Neuron (in vitro differentiated cells): ENCODE measurements at regions not wholly inside any gene's neighbourhood (a gene's known extent, or its start where the extent isn't known, plus 50 kb on each side); places are given as distances from the start of the nearest gene placed in this dataset.

Experiments used
- H2AFZ ChIP-seq: one replicate; pipeline ENCODE4 v1.6.1; 2013; ENCODE audit warnings: low read depth, mild to moderate bottlenecking, inconsistent platforms, low read length, moderate library complexity
- H3K27me3 ChIP-seq: one replicate; pipeline ENCODE4 v1.6.1; 2013; ENCODE audit warnings: low read length; ENCODE audit not compliant: insufficient read depth
- H3K36me3 ChIP-seq: one replicate; pipeline ENCODE4 v1.6.1; 2013; ENCODE audit warnings: low read length; ENCODE audit not compliant: insufficient read depth
- H3K4me1 ChIP-seq: one replicate; pipeline ENCODE4 v1.6.1; 2013; ENCODE audit warnings: low read length; ENCODE audit not compliant: insufficient read depth
- H3K4me3 ChIP-seq: 2 replicates; pipeline ENCODE4 v1.5.1; 2013; ENCODE audit warnings: mild to moderate bottlenecking, low read length, moderate library complexity
- H3K9me3 ChIP-seq: one replicate; pipeline ENCODE4 v1.6.1; 2013; ENCODE audit warnings: low read length

DNA sequence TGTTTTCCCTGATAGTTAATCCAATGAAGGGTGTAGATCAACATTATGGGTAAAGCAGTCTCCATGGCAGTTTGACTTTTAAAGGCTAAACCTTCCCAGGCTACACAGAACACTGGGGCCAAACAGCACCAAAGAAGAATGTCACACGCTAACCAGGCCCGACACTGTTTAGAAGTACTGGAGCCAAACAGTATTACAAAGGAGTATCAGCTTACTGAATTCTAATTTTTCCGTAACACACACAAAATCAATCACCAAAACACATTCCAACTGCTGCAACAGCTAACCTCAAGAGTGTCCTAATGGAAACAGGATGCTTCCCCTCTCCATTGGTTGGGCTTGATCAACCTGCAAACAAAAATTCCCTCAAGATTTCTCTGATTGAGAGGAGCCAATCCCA lies 783.5 kb downstream of the PCDH18 start:
- H2AFZ ChIP-seq: no peak overlapping the region
- H3K36me3 ChIP-seq: no peaks in the 10 kb centered on the region
- H3K27me3 ChIP-seq: no peaks in the 10 kb centered on the region
- H3K4me1 ChIP-seq: peaks cover 7% of the 10 kb centered on the region
- no peak overlapping the region for H3K4me3 ChIP-seq
- peaks cover 1% of the 10 kb centered on the region for H3K9me3 ChIP-seq

DNA sequence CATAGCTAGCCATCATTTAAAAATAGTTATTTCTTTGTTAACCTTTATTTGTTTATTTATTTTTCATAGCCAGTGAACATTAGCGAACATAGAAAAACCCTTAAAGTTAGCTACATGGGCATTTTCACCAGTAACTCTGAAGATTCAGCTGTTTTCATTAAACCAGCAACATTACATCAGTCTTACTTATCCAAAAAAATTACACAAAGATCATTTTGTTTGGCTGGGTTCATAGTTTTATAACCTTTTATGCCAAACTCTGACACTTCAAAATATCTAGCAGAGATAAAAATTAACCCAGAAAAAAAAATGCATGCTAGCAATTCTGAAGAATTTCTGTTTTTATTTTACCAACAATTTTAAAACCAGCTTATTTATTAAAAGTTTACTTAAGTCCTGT lies 784.1 kb downstream of the PCDH18 start:
- H3K36me3 ChIP-seq: no peaks in the 10 kb centered on the region
- no peaks in the 10 kb centered on the region for H3K27me3 ChIP-seq
- H2AFZ ChIP-seq: no peak overlapping the region
- no peak overlapping the region for H3K4me3 ChIP-seq
- peaks cover 1% of the 10 kb centered on the region for H3K9me3 ChIP-seq
- peaks cover 7% of the 10 kb centered on the region for H3K4me1 ChIP-seq

DNA sequence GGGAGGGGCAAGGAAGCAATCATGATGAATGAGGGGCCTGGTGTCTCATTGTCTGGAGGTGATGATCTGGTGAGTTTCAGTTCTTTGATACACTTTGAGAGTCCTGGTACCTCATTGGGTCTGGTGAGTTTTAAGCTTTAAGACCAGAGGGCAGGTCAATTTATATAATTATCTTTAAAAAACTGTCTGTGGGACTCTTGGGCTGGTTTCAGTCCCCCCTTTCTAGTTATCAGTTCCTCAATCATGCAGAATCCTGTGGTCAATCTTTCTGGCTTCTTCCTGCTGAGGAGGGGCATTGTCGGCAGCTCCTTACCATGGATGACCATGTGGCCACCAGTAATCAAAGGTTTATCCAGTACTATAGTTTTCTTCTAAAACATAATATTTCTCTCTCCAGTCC lies 789.1 kb downstream of the PCDH18 start:
- no peaks in the 10 kb centered on the region for H3K9me3 ChIP-seq
- no peak overlapping the region for H3K4me3 ChIP-seq
- H2AFZ ChIP-seq: no peak overlapping the region

DNA sequence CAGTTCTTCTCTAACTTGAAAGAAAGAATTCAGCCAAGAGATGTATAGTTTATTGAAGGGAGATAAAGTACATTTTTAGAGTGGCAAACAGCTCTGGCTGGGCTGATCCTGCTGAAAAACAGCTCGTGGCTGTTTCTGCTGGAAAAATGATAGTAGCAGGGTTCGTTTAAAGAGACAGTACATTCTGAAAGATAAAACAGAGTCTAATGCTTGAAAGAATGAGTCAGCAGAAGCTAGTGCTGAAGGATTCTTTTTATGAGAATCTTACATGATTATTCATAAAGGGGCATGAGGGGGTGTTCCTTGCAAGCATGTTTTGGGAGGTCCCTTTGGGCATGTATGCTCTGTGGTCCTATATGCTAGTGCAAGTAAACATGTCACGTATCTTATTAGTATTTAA lies 790.0 kb downstream of the PCDH18 start:
- no peaks in the 10 kb centered on the region for H3K27me3 ChIP-seq
- H3K9me3 ChIP-seq: no peaks in the 10 kb centered on the region
- no peaks in the 10 kb centered on the region for H3K36me3 ChIP-seq
- H2AFZ ChIP-seq: peak overlapping the region; percentile 61
- H3K4me3 ChIP-seq: no peak overlapping the region
- no peaks in the 10 kb centered on the region for H3K4me1 ChIP-seq

More for the DNA sequence above, 789.1 kb downstream of the PCDH18 start:
- Histone ChIP-seq H3K4me1 (no peaks in the 10 kb centered on the region), H3K27me3 (no peaks in the 10 kb centered on the region), H3K36me3 (no peaks in the 10 kb centered on the region)

DNA sequence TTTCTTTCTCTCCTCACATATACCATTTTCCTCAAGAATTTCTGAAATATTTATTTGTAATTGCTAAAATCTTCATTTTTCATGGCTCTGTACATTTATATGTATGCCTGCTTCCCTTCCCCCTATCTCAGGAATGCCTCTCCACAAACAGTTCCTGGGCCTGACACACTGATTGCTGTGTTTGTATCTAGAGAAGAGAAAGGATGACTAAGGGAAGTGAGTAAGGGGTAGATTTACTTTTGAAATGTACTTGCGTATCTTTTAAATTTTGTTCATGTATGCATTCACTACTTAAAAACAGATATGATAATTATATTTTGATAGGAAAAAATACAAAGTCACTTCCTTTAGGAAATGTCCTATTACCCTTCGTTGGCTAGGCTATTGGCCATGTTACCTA lies 790.8 kb downstream of the PCDH18 start:
- no peaks in the 10 kb centered on the region for H3K4me1 ChIP-seq
- no peaks in the 10 kb centered on the region for H3K9me3 ChIP-seq
- H2AFZ ChIP-seq: no peak overlapping the region
- H3K4me3 ChIP-seq: no peak overlapping the region
- H3K36me3 ChIP-seq: no peaks in the 10 kb centered on the region
- no peaks in the 10 kb centered on the region for H3K27me3 ChIP-seq

DNA sequence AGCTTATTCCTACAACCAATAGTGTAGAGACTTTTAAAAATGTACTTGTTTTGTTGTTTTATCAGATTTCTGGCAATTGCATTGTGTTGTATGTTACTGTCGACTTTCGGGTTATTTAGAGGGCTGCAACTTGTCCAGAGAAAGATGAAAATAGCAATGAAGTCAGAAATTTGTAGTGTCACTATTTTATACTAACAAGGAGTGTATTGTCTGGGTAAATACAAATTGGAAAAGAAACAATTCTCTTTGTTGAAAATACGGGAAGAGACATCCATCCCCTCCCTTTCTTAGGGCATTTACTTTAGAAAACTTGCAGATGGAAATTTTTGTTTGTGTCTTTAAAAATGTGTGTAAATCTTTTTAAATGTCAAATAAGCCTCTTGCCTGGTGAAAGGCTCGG lies 792.0 kb downstream of the PCDH18 start:
- no peaks in the 10 kb centered on the region for H3K27me3 ChIP-seq
- H2AFZ ChIP-seq: no peak overlapping the region
- H3K4me3 ChIP-seq: no peak overlapping the region
- H3K36me3 ChIP-seq: no peaks in the 10 kb centered on the region
- H3K4me1 ChIP-seq: no peaks in the 10 kb centered on the region
- no peaks in the 10 kb centered on the region for H3K9me3 ChIP-seq

DNA sequence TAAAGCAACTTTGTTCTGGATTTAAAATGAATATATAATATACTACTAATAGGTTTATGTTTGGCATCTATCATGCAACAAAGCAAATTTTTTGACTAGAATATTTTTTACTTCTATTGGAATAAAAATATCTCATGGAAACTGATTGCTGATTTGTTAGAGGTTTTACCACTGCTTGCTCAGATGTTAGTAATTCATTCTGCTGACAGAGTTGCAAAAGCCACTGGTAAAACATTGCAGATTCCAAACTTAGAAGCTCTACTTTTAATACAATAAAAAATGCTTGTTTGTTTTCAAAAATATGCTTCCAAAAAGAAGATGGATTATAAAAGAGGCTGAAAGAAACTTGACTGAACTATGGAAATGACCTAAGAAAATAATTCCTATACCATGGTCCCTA lies 795.2 kb downstream of the PCDH18 start:
- Histone ChIP-seq H3K9me3 (no peaks in the 10 kb centered on the region), H3K4me1 (no peaks in the 10 kb centered on the region), H2AFZ (no peak overlapping the region), H3K36me3 (no peaks in the 10 kb centered on the region), H3K27me3 (no peaks in the 10 kb centered on the region), H3K4me3 (no peak overlapping the region)

DNA sequence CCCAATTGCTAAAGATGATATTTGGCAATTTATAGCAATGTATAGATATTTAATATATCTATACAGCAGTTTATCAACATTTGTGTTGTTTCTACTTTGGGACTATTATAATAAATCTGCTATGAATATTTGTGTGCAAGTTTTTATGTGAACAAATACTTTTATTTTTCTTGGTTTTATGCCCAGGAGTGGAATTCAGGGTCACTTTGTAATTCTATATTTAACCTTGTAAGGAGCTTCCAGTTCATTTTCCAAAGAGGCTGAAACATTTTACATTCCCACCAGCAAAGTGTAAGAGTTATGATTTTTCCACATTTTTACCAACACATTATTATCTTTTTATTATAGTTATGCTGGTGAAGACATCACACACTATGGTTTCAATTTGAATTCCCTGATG lies 801.3 kb downstream of the PCDH18 start:
- H3K9me3 ChIP-seq: no peaks in the 10 kb centered on the region
- no peak overlapping the region for H2AFZ ChIP-seq
- H3K4me1 ChIP-seq: no peaks in the 10 kb centered on the region
- H3K27me3 ChIP-seq: no peaks in the 10 kb centered on the region
- H3K4me3 ChIP-seq: no peak overlapping the region
- no peaks in the 10 kb centered on the region for H3K36me3 ChIP-seq

DNA sequence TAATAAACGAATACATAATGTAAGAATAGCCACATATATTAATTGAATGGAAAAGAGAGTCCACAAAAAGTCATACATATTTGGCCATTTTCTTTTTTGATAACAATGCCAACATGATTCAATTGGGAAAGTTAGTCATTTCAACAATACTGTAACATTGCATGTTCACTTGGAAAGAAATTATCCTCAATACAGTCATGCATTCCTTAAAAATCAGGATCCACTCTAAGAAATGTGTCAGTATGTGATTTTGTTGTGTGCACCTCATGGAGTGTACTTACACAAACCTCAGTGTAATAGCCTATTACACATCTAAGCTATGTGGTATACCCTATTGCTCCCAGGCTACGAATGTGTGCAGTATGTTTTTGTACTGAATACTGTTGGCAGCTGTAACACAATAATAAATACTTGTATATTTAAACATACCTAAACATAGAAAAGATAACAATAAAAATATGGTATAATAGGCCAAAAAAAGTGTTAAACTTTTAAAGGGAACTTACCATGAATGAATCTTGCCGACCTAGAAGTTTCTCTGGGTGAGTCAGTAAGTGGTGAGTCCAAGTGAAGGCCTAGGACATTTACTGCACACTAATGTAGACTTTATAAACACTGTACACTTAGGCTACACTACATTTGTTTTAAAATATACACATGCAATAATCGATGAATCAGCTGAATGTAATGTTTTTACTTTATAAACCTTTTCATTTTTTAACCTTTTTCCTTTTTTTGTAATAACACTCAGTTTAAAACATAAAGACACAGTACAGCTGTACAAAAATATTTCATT lies 806.8 kb downstream of the PCDH18 start:
- H3K27me3 ChIP-seq: no peaks in the 10 kb centered on the region
- no peaks in the 10 kb centered on the region for H3K36me3 ChIP-seq
- no peak overlapping the region for H2AFZ ChIP-seq
- no peaks in the 10 kb centered on the region for H3K4me1 ChIP-seq
- no peaks in the 10 kb centered on the region for H3K9me3 ChIP-seq
- no peak overlapping the region for H3K4me3 ChIP-seq

DNA sequence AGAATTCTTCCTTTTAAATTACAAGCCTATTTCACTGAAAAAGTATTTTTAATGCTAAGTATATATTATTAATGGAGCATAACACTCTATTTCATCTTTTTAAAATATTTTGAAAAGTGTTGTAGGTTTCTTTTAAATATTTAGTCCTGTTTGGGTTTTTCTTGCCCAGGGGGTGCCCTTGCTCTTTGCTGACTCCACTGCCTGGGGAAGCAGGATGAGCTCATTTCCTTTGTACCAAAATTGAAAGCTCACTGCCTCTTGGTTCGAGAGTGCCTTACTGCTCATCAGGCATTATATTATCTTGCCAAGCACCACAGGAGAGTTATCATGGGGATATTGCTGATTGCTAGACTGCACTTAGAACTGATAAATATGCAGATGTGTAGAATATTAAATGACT lies 819.2 kb downstream of the PCDH18 start:
- Histone ChIP-seq H3K9me3 (no peaks in the 10 kb centered on the region), H2AFZ (no peak overlapping the region), H3K27me3 (no peaks in the 10 kb centered on the region), H3K4me3 (no peak overlapping the region), H3K4me1 (no peaks in the 10 kb centered on the region), H3K36me3 (no peaks in the 10 kb centered on the region)

DNA sequence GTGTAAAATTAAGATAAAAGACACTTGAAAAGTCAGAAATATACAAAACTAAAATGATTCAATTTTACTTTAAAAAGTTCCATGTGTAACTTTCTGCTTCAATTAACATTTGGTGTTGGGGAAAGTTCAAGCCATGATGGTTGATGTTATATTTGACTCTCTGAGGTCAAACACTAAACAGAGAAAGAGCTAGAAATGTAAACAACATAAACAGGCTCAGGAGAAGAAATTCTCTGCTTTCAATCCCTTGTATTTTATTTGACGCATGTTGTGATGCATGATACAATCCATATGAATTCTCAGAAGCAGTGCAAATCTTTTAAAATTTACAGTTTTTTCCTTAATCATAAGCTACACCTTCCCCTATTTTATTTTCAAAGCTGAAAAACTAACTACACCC lies 822.4 kb downstream of the PCDH18 start:
- Histone ChIP-seq H3K4me3 (no peak overlapping the region), H3K9me3 (no peaks in the 10 kb centered on the region)

DNA sequence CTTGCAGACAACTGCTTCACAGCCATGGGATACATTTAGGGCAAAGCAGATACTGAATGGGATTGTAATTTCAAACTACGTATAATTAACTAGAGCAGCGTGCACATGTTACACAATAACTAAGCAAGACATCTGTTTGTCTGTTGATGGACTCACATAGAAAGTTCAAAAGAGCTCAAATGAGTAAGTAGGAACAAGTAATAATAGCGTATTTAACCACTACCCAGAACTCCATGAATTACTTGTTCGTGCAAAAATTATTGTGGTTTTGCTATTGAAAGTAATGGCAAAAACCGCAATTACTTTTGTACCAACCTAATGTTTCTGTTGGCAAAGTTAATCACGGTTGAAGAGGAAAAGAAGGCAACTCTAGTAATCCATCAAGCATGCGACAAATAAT lies 825.4 kb downstream of the PCDH18 start:
- no peaks in the 10 kb centered on the region for H3K4me1 ChIP-seq
- no peaks in the 10 kb centered on the region for H3K27me3 ChIP-seq
- no peaks in the 10 kb centered on the region for H3K9me3 ChIP-seq
- no peak overlapping the region for H3K4me3 ChIP-seq
- no peaks in the 10 kb centered on the region for H3K36me3 ChIP-seq
- H2AFZ ChIP-seq: no peak overlapping the region

More for the DNA sequence above, 822.4 kb downstream of the PCDH18 start:
- Histone ChIP-seq H3K27me3 (no peaks in the 10 kb centered on the region), H3K4me1 (no peaks in the 10 kb centered on the region), H3K36me3 (no peaks in the 10 kb centered on the region), H2AFZ (no peak overlapping the region)

DNA sequence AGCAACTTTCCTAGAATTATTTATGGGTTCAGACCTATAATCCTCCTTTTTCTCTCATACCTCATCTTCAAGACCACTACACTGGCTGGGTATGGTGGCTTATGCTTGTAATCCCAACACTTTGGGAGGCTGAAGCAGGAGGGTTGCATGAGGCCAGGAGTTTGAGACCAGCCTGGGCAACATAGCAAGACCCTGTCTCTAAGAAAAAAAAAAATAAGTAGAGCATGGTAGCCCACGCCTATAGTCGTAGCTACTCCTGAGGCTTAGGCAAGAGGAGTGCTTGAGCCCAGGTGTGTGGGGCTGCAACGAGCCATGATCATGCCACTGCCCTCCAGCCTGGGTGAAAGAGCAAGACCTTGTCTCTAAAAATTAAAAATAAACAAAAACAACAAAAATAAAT lies 832.4 kb downstream of the PCDH18 start:
- Histone ChIP-seq H3K4me1 (no peaks in the 10 kb centered on the region), H3K4me3 (no peak overlapping the region), H3K36me3 (no peaks in the 10 kb centered on the region), H2AFZ (no peak overlapping the region), H3K27me3 (no peaks in the 10 kb centered on the region), H3K9me3 (no peaks in the 10 kb centered on the region)

DNA sequence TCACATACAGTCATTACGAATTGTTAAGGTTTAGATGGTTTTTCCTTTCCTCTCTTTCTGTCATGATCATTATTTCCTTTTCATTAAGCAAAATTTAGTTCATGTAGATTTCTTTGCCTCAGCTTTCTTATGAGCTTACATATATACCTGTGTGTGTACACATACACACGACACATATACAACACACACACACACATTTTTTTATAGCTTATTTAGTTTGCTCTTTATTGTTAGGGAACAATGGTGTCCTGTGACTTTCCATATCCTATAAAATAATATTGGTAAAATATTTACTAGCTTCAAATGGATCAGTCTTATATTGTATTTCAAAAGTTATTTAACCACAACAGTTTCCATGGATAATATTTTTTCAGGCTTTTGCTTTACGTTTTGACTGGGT lies 840.7 kb downstream of the PCDH18 start:
- Histone ChIP-seq H3K4me1 (no peaks in the 10 kb centered on the region), H2AFZ (no peak overlapping the region), H3K9me3 (no peaks in the 10 kb centered on the region), H3K4me3 (no peak overlapping the region), H3K27me3 (no peaks in the 10 kb centered on the region), H3K36me3 (no peaks in the 10 kb centered on the region)
